ENCODE measurements at regions not wholly inside any gene's neighbourhood (a gene's known extent, or its start where the extent isn't known, plus 50 kb on each side); places are given as distances from the start of the nearest gene placed in this dataset.

- Histone ChIP-seq H3K79me2 (ENCODE audit: insufficient read depth, low read length) (no peaks in the 10 kb centered on the region), H3F3A (ENCODE audit: low read depth) (no peaks in the 10 kb centered on the region), H3K9ac (ENCODE audit: low read depth, low read length, poor library complexity, severe bottlenecking) (no peak overlapping the region), H3K9me2 (replicated peaks; ENCODE audit: low read depth, low read length) (no peaks in the 10 kb centered on the region), H3K4me1 (ENCODE audit: insufficient read depth, low read length, poor library complexity, severe bottlenecking) (no peaks in the 10 kb centered on the region), H3K36me3 (ENCODE audit: insufficient read depth, low read length) (no peaks in the 10 kb centered on the region), H3K4me3 (ENCODE audit: low read length, poor library complexity, severe bottlenecking) (no peak overlapping the region), H3K4me2 (ENCODE audit: low read depth, low read length, poor library complexity, severe bottlenecking) (no peak overlapping the region), H3K9me3 (ENCODE audit: insufficient read depth, low read depth, low read length) (no peaks in the 10 kb centered on the region), H3K27me3 (ENCODE audit: insufficient read depth, low read length, poor library complexity, severe bottlenecking) (no peaks in the 10 kb centered on the region), H2AFZ (ENCODE audit: low read length) (no peak overlapping the region), H4K20me1 (ENCODE audit: insufficient read depth, low read length, poor library complexity, severe bottlenecking) (no peaks in the 10 kb centered on the region)
- no peak for TF ChIP-seq CTCF (conservative IDR thresholded peaks at IDR 0.05; ENCODE audit: low read length)
- no peak for TF ChIP-seq EZH2phosphoT487 (IDR thresholded peaks at IDR 0.05; ENCODE audit: borderline replicate concordance)
Measured at GRCh38 chr21:27683292-27683691, 716.4 kb upstream of the ADAMTS5 start.

- no peak overlapping the region for H3K4me3 ChIP-seq (ENCODE audit: low read length, poor library complexity, severe bottlenecking)
- no peaks in the 10 kb centered on the region for H3K79me2 ChIP-seq (ENCODE audit: insufficient read depth, low read length)
- no peak overlapping the region for H3K4me2 ChIP-seq (ENCODE audit: low read depth, low read length, poor library complexity, severe bottlenecking)
- no peak overlapping the region for H2AFZ ChIP-seq (ENCODE audit: low read length)
- no peaks in the 10 kb centered on the region for H3K36me3 ChIP-seq (ENCODE audit: insufficient read depth, low read length)
- H3K9me3 ChIP-seq (ENCODE audit: insufficient read depth, low read depth, low read length) = no peaks in the 10 kb centered on the region
- TF ChIP-seq EZH2phosphoT487 (IDR thresholded peaks at IDR 0.05; ENCODE audit: borderline replicate concordance) (no peak), CTCF (conservative IDR thresholded peaks at IDR 0.05; ENCODE audit: low read length) (no peak)
- no peaks in the 10 kb centered on the region for H4K20me1 ChIP-seq (ENCODE audit: insufficient read depth, low read length, poor library complexity, severe bottlenecking)
- no peaks in the 10 kb centered on the region for H3K27me3 ChIP-seq (ENCODE audit: insufficient read depth, low read length, poor library complexity, severe bottlenecking)
- H3K4me1 ChIP-seq (ENCODE audit: insufficient read depth, low read length, poor library complexity, severe bottlenecking) = no peaks in the 10 kb centered on the region
- H3K9ac ChIP-seq (ENCODE audit: low read depth, low read length, poor library complexity, severe bottlenecking) = no peak overlapping the region
- no peaks in the 10 kb centered on the region for H3F3A ChIP-seq (ENCODE audit: low read depth)
- H3K9me2 ChIP-seq (replicated peaks; ENCODE audit: low read depth, low read length) = 0 out of 2 replicates have a peak, but pooled peaks cover 4% of the 10 kb centered on the region
Measured at GRCh38 chr21:27681841-27682240, 715.0 kb upstream of the ADAMTS5 start.

- Histone ChIP-seq H3K4me2 (ENCODE audit: low read depth, low read length, poor library complexity, severe bottlenecking) (no peak overlapping the region), H3K9ac (ENCODE audit: low read depth, low read length, poor library complexity, severe bottlenecking) (no peak overlapping the region), H4K20me1 (ENCODE audit: insufficient read depth, low read length, poor library complexity, severe bottlenecking) (no peaks in the 10 kb centered on the region), H2AFZ (ENCODE audit: low read length) (no peak overlapping the region), H3F3A (ENCODE audit: low read depth) (no peaks in the 10 kb centered on the region), H3K27me3 (ENCODE audit: insufficient read depth, low read length, poor library complexity, severe bottlenecking) (no peaks in the 10 kb centered on the region), H3K4me1 (ENCODE audit: insufficient read depth, low read length, poor library complexity, severe bottlenecking) (no peaks in the 10 kb centered on the region), H3K9me2 (replicated peaks; ENCODE audit: low read depth, low read length) (0 out of 2 replicates have a peak, but pooled peaks cover 4% of the 10 kb centered on the region), H3K36me3 (ENCODE audit: insufficient read depth, low read length) (no peaks in the 10 kb centered on the region), H3K4me3 (ENCODE audit: low read length, poor library complexity, severe bottlenecking) (no peak overlapping the region), H3K9me3 (ENCODE audit: insufficient read depth, low read depth, low read length) (no peaks in the 10 kb centered on the region), H3K79me2 (ENCODE audit: insufficient read depth, low read length) (no peaks in the 10 kb centered on the region)
- TF ChIP-seq CTCF (conservative IDR thresholded peaks at IDR 0.05; ENCODE audit: low read length) (no peak), EZH2phosphoT487 (IDR thresholded peaks at IDR 0.05; ENCODE audit: borderline replicate concordance) (no peak)
Measured at GRCh38 chr21:27681038-27681437, 714.1 kb upstream of the ADAMTS5 start.

All from Loucy (cell line).